ENCODE measurements at regions not wholly inside any gene's neighbourhood (a gene's known extent, or its start where the extent isn't known, plus 50 kb on each side); places are given as distances from the start of the nearest gene placed in this dataset.

DNA sequence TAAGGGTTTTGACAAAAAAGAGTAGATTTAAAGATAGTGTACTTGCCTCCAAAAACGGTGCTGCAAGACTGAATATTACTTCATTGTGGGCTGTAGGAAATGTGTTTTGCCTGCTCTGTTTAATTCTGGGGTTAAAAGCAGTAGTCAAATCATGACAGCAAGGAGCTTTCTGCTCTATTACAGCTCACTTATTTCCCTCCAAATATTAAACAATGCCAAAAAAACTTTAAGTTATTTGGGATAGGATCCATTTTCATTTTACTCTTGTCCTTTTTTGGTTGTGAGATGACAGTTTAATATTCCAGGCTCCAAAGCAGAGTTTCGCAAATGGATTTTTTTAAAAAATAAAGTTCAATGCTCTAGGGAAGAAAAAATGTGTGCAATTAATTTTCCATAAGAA is 340.4 kb upstream of the RGMB start:
- TF ChIP-seq, protein P1, sequence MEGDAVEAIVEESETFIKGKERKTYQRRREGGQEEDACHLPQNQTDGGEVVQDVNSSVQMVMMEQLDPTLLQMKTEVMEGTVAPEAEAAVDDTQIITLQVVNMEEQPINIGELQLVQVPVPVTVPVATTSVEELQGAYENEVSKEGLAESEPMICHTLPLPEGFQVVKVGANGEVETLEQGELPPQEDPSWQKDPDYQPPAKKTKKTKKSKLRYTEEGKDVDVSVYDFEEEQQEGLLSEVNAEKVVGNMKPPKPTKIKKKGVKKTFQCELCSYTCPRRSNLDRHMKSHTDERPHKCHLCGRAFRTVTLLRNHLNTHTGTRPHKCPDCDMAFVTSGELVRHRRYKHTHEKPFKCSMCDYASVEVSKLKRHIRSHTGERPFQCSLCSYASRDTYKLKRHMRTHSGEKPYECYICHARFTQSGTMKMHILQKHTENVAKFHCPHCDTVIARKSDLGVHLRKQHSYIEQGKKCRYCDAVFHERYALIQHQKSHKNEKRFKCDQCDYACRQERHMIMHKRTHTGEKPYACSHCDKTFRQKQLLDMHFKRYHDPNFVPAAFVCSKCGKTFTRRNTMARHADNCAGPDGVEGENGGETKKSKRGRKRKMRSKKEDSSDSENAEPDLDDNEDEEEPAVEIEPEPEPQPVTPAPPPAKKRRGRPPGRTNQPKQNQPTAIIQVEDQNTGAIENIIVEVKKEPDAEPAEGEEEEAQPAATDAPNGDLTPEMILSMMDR (IDR thresholded peaks at IDR 0.05; ENCODE audit: insufficient read depth, low read length, severe bottlenecking), result no peak
- DNase-seq (ENCODE audit: low read depth) (no peak), FAIRE-seq (no peak)
- Histone ChIP-seq H3K27me3 (ENCODE audit: control insufficient read depth, insufficient read depth, low read length) (no peaks in the 10 kb centered on the region), H3K36me3 (ENCODE audit: control insufficient read depth, insufficient read depth, low read length) (no peaks in the 10 kb centered on the region), H3K4me3 (ENCODE audit: low read depth, low read length) (no peak overlapping the region)

DNA sequence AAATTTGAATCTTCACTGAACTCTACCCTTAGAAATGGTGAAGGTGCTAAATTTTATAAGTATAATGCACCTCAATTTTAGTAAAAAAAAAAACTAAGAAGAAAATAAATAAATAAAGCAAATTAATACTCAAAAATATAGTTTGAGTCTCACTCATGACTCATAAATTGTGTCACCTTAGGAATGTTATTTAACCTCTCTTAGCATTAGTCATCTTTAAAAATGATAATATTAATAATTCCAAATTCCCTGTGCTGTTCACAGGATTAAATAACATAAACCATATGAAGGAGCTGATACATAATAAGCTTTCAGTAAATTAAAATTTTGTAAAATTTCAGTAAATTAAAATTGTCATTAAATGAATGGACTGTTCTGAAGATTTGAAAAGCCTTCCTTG is 339.8 kb upstream of the RGMB start:
- H3K4me3 ChIP-seq (ENCODE audit: low read depth, low read length), result no peak overlapping the region
- TF ChIP-seq, protein P1 (IDR thresholded peaks at IDR 0.05; ENCODE audit: insufficient read depth, low read length, severe bottlenecking), result no peak
- FAIRE-seq, result no peak
- H3K36me3 ChIP-seq (ENCODE audit: control insufficient read depth, insufficient read depth, low read length), result no peaks in the 10 kb centered on the region
- no peaks in the 10 kb centered on the region for H3K27me3 ChIP-seq (ENCODE audit: control insufficient read depth, insufficient read depth, low read length)
- peak; percentile 77 for DNase-seq (ENCODE audit: low read depth)

DNA sequence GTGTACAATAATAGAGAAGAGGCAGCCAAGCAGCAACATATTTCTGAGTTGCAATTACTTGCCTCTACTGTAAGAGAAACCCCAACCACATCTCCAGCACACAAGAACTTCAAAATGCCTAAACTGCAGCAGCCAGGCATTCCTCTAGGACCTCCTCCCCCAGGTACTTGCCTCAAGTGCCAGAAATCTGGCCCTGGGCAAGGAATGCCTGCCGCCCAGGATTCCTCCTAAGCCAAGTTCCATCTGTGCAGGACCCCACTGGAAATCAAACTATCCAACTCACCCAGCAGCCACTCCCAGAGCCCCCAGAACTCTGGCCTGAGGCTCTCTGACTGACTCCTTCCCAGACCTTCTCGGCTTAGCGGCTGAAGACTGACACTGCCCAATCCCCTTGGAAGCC is 336.8 kb upstream of the RGMB start:
- FAIRE-seq (no peak), DNase-seq (ENCODE audit: low read depth) (no peak)
- TF ChIP-seq, protein P1 (IDR thresholded peaks at IDR 0.05; ENCODE audit: insufficient read depth, low read length, severe bottlenecking), result no peak
- Histone ChIP-seq H3K36me3 (ENCODE audit: control insufficient read depth, insufficient read depth, low read length) (no peaks in the 10 kb centered on the region), H3K4me3 (ENCODE audit: low read depth, low read length) (no peak overlapping the region), H3K27me3 (ENCODE audit: control insufficient read depth, insufficient read depth, low read length) (no peaks in the 10 kb centered on the region)

DNA sequence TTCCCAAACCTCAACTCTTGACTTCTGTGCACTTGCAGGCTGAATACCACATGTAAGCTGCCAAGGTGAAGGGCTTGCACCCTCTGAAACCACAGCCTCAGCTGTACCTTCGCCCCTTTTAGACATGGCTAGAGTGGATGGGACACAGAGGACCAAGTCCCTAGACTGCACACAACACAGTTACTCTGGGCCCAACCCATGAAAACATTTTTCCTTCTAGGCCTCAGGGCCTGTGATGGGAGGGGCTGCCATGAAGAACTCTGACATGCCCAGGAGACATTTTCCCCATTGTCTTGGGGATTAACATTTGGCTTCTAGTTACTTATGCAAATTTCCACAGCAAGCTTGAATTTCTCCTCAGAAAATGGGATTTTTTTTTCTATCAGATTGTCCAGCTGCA is 331.0 kb upstream of the RGMB start:
- FAIRE-seq, result no peak
- TF ChIP-seq, protein P1 (IDR thresholded peaks at IDR 0.05; ENCODE audit: insufficient read depth, low read length, severe bottlenecking), result no peak
- H3K4me3 ChIP-seq (ENCODE audit: low read depth, low read length), result no peak overlapping the region
- no peaks in the 10 kb centered on the region for H3K36me3 ChIP-seq (ENCODE audit: control insufficient read depth, insufficient read depth, low read length)
- H3K27me3 ChIP-seq (ENCODE audit: control insufficient read depth, insufficient read depth, low read length), result no peaks in the 10 kb centered on the region
- DNase-seq (ENCODE audit: low read depth), result no peak

DNA sequence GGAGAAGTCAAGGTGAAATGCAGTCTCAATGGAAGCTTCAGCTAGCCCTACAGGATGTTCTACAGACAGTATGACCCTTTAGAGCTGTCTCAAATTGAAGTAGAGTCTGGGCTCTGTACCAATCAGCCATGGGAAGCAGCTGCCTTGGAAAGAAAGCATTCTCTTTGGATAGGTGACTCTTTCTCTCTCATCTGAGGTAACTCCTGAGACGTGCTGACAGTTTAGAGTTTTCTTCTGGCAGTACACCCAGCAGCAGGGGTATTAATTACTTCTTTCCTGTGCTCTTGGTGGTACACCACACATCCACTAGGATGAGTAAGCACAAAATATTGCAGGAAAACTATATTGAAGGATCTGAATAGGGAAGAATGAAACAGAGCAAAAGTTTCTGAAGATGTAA is 329.6 kb upstream of the RGMB start:
- Histone ChIP-seq H3K4me3 (ENCODE audit: low read depth, low read length) (no peak overlapping the region), H3K27me3 (ENCODE audit: control insufficient read depth, insufficient read depth, low read length) (no peaks in the 10 kb centered on the region), H3K36me3 (ENCODE audit: control insufficient read depth, insufficient read depth, low read length) (no peaks in the 10 kb centered on the region)
- TF ChIP-seq, protein P1 (IDR thresholded peaks at IDR 0.05; ENCODE audit: insufficient read depth, low read length, severe bottlenecking), result no peak
- no peak for FAIRE-seq
- no peak for DNase-seq (ENCODE audit: low read depth)

DNA sequence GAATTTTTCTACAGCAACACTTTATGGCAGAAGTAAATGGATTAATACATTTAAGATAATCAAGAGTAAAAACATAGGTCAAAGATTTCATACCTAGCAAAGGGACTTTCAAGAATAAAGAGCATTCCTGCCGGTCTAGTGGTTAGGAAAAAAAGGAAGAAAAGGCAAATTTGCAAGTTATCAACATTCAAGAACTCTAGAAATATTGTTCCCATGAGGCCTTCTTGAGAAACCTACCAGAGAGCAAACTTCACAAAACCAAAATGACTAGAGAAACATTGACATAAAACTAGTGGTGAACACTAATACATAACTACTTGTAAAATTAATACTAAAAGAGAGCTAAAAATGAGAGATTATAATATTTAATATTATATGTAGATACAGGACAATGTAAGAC is 320.2 kb upstream of the RGMB start:
- FAIRE-seq, result no peak
- H3K36me3 ChIP-seq (ENCODE audit: control insufficient read depth, insufficient read depth, low read length), result no peaks in the 10 kb centered on the region
- no peak for DNase-seq (ENCODE audit: low read depth)
- H3K27me3 ChIP-seq (ENCODE audit: control insufficient read depth, insufficient read depth, low read length), result no peaks in the 10 kb centered on the region
- TF ChIP-seq, protein P1 (IDR thresholded peaks at IDR 0.05; ENCODE audit: insufficient read depth, low read length, severe bottlenecking), result no peak
- no peak overlapping the region for H3K4me3 ChIP-seq (ENCODE audit: low read depth, low read length)
